Uterus (tissue), 3 donors: ENCODE measurements at regions not wholly inside any gene's neighbourhood (a gene's known extent, or its start where the extent isn't known, plus 50 kb on each side); places are given as distances from the start of the nearest gene placed in this dataset.

Source experiments
- DNase-seq, 2 donors: peaks; one replicate each; pipeline ENCODE4 v3.0.0-alpha.2; 2019 to 2020
- H3K27ac ChIP-seq, 2 donors: fragments of 200-600 bp; sonication (generic); 1 replicate in 1 of 2; 2 replicates in 1 of 2; pipeline ENCODE4 v1.5.1; 2016 to 2018
- H3K27me3 ChIP-seq, 2 donors: fragments of 200-600 bp; sonication (generic); one replicate each; pipeline ENCODE4 v1.5.1; 2018 to 2019; ENCODE audit warnings: control low read depth in 1 of 2
- H3K36me3 ChIP-seq, 2 donors: fragments of 200-600 bp; sonication (generic); one replicate each; pipeline ENCODE4 v1.5.1; 2019; ENCODE audit warnings: control low read depth in 1 of 2
- H3K4me1 ChIP-seq, 2 donors: fragments of 200-600 bp; sonication (generic); one replicate each; pipeline ENCODE4 v1.5.1; 2018 to 2019; ENCODE audit warnings: control low read depth in 1 of 2
- H3K4me3 ChIP-seq, 2 donors: fragments of 200-600 bp; sonication (generic); 1 replicate in 1 of 2; 2 replicates in 1 of 2; pipeline ENCODE4 v1.5.1; 2018 to 2019; ENCODE audit warnings: mild to moderate bottlenecking in 1 of 2
- H3K9me3 ChIP-seq, 2 donors: fragments of 200-600 bp; sonication (generic); one replicate each; pipeline ENCODE4 v1.5.1; 2019; ENCODE audit warnings: control low read depth in 1 of 2
- POLR2A ChIP-seq, 2 donors: fragments of 450-650 bp; IDR thresholded peaks; one replicate each; pipeline ENCODE4 v1.6.1; 2016; ENCODE audit warnings: antibody characterized with exemption in 2 of 2, mild to moderate bottlenecking in 1 of 2, moderate library complexity in 1 of 2
- intact Hi-C: fragments of 100-400 bp; cut with DNase I; formaldehyde crosslinking; loops from one replicate; pipeline ENCODE4 v1.15.1; 2023; ENCODE audit warnings: low total_unique reads
- TF ChIP-seq, protein P1 (sequence below), 4 experiments: fragments of 200-600 bp in 2 of 4; fragments of 450-650 bp in 2 of 4; sonication (generic) in 2 of 4; IDR thresholded peaks; one replicate each; pipeline ENCODE4 v1.5.1; 2016 to 2019; ENCODE audit warnings: antibody characterized with exemption in 4 of 4, mild to moderate bottlenecking in 2 of 4, moderate library complexity in 1 of 4
- donor health status: DM: yes; HTN: yes; CAD: no.

DNA sequence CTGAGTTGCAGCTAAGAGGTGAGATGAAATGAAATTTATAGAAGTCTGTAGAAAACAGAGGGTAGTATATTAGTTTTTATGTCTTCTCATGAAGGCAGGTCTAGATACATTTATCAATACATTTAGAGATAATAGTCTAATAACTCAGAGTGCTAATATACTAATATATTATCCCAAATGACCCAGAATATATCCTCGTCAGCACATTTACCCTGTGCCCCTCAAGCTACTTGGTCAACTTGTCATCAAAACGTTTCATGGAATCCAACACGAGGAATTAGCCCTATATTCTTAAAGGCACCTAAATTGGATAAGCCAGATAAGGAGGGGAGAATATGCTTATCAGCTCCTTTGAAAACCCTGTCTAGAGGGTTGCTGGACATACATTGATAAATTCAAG lies 415.1 kb upstream of the LRRTM1 start:
- H3K36me3 ChIP-seq: no peaks in the 10 kb centered on the region
- TF ChIP-seq, protein P1, sequence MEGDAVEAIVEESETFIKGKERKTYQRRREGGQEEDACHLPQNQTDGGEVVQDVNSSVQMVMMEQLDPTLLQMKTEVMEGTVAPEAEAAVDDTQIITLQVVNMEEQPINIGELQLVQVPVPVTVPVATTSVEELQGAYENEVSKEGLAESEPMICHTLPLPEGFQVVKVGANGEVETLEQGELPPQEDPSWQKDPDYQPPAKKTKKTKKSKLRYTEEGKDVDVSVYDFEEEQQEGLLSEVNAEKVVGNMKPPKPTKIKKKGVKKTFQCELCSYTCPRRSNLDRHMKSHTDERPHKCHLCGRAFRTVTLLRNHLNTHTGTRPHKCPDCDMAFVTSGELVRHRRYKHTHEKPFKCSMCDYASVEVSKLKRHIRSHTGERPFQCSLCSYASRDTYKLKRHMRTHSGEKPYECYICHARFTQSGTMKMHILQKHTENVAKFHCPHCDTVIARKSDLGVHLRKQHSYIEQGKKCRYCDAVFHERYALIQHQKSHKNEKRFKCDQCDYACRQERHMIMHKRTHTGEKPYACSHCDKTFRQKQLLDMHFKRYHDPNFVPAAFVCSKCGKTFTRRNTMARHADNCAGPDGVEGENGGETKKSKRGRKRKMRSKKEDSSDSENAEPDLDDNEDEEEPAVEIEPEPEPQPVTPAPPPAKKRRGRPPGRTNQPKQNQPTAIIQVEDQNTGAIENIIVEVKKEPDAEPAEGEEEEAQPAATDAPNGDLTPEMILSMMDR (IDR thresholded peaks at IDR 0.05): no peak
- TF ChIP-seq POLR2A (IDR thresholded peaks at IDR 0.05): no peak
- intact Hi-C loops: no loop called here
- DNase-seq: no peak
- no peaks in the 10 kb centered on the region for H3K9me3 ChIP-seq
- no peaks in the 10 kb centered on the region for H3K4me1 ChIP-seq
- no peak overlapping the region for H3K27ac ChIP-seq
- no peak overlapping the region for H3K4me3 ChIP-seq
- H3K27me3 ChIP-seq: no peaks in the 10 kb centered on the region

DNA sequence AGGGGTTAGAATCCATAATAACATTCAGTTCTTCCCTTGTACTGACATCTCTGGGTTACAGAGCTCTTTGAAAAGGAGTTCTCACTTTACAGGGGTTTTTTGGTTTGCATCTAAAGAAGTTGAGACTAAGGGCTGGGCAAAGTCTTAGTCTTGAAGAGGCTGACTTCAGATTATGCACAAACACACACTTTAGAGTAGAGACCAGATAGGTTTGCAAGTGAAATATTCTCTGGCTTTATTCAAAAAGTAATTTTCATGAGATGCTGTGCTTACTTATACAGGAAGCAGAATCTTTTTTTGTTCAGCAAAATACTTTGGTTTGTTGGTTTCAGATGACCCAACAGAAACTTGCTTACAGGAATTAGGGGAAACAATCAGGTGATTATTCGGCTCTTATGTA lies 410.9 kb upstream of the LRRTM1 start:
- no peak for TF ChIP-seq POLR2A (IDR thresholded peaks at IDR 0.05)
- TF ChIP-seq, protein P1 (IDR thresholded peaks at IDR 0.05): no peak
- H3K4me1 ChIP-seq: no peaks in the 10 kb centered on the region
- no peaks in the 10 kb centered on the region for H3K36me3 ChIP-seq
- no peak overlapping the region for H3K27ac ChIP-seq
- intact Hi-C loops: no loop called here
- DNase-seq: no peak
- no peak overlapping the region for H3K4me3 ChIP-seq
- no peaks in the 10 kb centered on the region for H3K9me3 ChIP-seq
- no peaks in the 10 kb centered on the region for H3K27me3 ChIP-seq

DNA sequence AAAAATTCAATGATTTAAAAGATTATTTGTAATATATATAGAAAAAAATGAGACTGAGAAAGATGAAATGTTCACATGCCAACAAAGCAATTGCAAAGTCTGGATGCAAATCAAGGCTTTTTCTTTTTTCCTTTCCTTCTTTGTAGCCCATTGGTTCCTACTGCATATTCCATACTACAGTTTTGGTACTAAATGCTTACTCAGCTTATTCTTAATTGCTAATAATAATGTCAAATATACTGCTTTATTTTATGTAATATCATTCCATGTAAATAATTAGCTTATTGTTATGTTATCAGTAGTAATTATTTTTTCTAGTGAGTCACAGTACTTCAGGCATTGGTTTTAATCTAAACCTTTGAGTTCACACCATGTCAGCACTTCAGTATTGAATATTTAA lies 407.4 kb upstream of the LRRTM1 start:
- no peaks in the 10 kb centered on the region for H3K27me3 ChIP-seq
- no peak for DNase-seq
- H3K4me3 ChIP-seq: no peak overlapping the region
- intact Hi-C loops: no loop called here
- H3K4me1 ChIP-seq: no peaks in the 10 kb centered on the region
- H3K27ac ChIP-seq: no peak overlapping the region
- TF ChIP-seq, protein P1 (IDR thresholded peaks at IDR 0.05): no peak
- TF ChIP-seq POLR2A (IDR thresholded peaks at IDR 0.05): no peak
- H3K9me3 ChIP-seq: no peaks in the 10 kb centered on the region
- no peaks in the 10 kb centered on the region for H3K36me3 ChIP-seq

DNA sequence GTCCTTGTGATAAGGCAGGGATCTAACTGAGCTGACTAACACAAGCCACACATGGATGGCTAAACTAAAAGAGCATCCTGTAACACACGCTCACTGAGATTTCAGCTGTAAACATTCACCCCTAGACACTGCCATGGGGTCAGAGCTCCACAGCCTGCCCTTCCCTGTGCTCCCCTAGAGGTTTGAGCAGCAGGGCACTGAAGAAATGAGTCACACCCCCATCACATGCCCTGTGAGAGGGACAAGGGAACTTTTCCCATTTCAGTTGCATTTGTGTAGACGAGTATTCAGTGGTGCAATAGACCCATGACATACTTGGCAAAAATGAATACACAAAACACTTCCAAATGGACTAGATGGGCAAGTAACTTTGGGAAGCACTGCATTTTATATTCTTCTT lies 402.4 kb upstream of the LRRTM1 start:
- TF ChIP-seq POLR2A (IDR thresholded peaks at IDR 0.05): no peak
- TF ChIP-seq, protein P1 (IDR thresholded peaks at IDR 0.05): no peak
- Histone ChIP-seq H3K9me3 (no peaks in the 10 kb centered on the region), H3K36me3 (no peaks in the 10 kb centered on the region), H3K27ac (no peak overlapping the region), H3K4me3 (no peak overlapping the region), H3K27me3 (no peaks in the 10 kb centered on the region), H3K4me1 (no peaks in the 10 kb centered on the region)
- intact Hi-C loops: no loop called here
- DNase-seq: no peak

DNA sequence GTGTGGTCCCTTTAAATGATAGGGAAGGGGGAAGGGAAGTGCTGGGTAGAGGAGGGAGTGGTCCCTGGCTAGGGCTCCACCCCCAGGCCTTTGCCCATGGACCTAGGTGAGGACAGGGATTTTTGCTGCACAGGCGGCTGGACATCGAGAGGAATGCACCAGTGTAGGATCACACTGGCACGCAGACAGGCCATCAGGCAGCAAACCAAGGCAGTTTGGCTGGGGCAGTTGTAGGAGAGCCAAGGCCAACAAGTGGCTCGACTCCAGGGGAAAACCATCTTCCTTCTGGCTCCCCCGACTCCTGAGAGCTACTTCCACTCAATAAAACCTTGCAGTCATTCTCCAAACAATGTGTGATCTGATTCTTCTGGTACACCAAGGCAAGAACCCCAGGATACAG lies 402.0 kb upstream of the LRRTM1 start:
- no peaks in the 10 kb centered on the region for H3K4me1 ChIP-seq
- no peak for TF ChIP-seq POLR2A (IDR thresholded peaks at IDR 0.05)
- TF ChIP-seq, protein P1 (IDR thresholded peaks at IDR 0.05): no peak
- intact Hi-C loops: no loop called here
- no peaks in the 10 kb centered on the region for H3K27me3 ChIP-seq
- no peaks in the 10 kb centered on the region for H3K9me3 ChIP-seq
- DNase-seq: no peak
- no peak overlapping the region for H3K27ac ChIP-seq
- no peaks in the 10 kb centered on the region for H3K36me3 ChIP-seq
- no peak overlapping the region for H3K4me3 ChIP-seq
